ENCODE measurements at regions not wholly inside any gene's neighbourhood (a gene's known extent, or its start where the extent isn't known, plus 50 kb on each side); places are given as distances from the start of the nearest gene placed in this dataset.

GRCh38 chr11:28566339-28567089, 458.3 kb downstream of the METTL15 start (continued):
- TF ChIP-seq ZBTB33 (IDR thresholded peaks at IDR 0.05; ENCODE audit: borderline replicate concordance, low read depth) (no peak), USF1 (IDR thresholded peaks at IDR 0.05; ENCODE audit: borderline replicate concordance, low read depth) (no peak), GABPA (IDR thresholded peaks at IDR 0.05; ENCODE audit: low read depth) (no peak), TAF1 (IDR thresholded peaks at IDR 0.05; ENCODE audit: borderline replicate concordance, low read depth, low read length) (no peak), NFIC (IDR thresholded peaks at IDR 0.05; ENCODE audit: borderline replicate concordance) (no peak), TCF12 (IDR thresholded peaks at IDR 0.05) (no peak), SMC3 (IDR thresholded peaks at IDR 0.05; ENCODE audit: low read depth, low read length) (no peak)

DNA sequence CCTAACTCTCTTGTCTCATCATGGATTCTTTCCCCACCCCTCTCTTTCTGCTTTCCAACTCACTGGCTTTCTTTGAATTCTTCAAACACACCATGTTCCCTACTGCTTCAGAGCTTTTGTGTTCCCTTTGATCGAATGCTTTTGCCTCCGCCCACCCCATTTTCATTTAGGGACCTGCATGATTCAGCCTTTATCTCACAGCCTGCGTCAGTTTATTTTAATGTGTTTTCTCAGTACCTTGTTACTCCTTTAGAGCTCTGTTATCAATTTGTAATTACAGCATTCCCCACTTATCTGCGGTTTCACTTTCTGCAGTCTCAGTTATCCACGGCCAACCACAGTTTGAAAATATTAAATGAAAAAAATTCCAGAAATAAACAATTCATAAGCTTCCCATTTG, 451.3 kb downstream of the METTL15 start:
- Histone ChIP-seq H3K4me2 (no peak overlapping the region), H3K9me3 (no peaks in the 10 kb centered on the region), H4K20me1 (ENCODE audit: insufficient read depth) (no peaks in the 10 kb centered on the region), H3K9ac (no peak overlapping the region), H3F3A (replicated peaks; ENCODE audit: insufficient read depth) (no peaks in the 10 kb centered on the region), H3K36me3 (replicated peaks in 1 of 2; ENCODE audit: control insufficient read depth in 1 of 2, insufficient read depth in 2 of 2, low read length in 1 of 2) (no peaks in the 10 kb centered on the region), H3K9me2 (no peaks in the 10 kb centered on the region), H3K27ac (ENCODE audit: low read depth in 2 of 2, low read length in 1 of 2) (no peak overlapping the region), H2AFZ (ENCODE audit: low read depth) (no peak overlapping the region), H3K4me3 (ENCODE audit: low read depth in 2 of 2, low read length in 1 of 2) (no peak overlapping the region), H3K27me3 (ENCODE audit: insufficient read depth) (no peaks in the 10 kb centered on the region), H3K4me1 (ENCODE audit: control insufficient read depth in 1 of 2, insufficient read depth in 2 of 2, low read depth in 1 of 2, low read length in 1 of 2) (no peaks in the 10 kb centered on the region; a peak in 1 of 4 replicates), H3K79me2 (ENCODE audit: insufficient read depth) (no peaks in the 10 kb centered on the region)
- no peak for DNase-seq
- TF ChIP-seq GABPA (IDR thresholded peaks at IDR 0.05; ENCODE audit: low read depth) (no peak), SIN3A (IDR thresholded peaks at IDR 0.05; ENCODE audit: borderline replicate concordance, low read depth, low read length) (no peak), RFX5 (IDR thresholded peaks at IDR 0.05; ENCODE audit: low read length) (no peak), FOXM1 (IDR thresholded peaks at IDR 0.05; ENCODE audit: low read depth) (no peak), TAF1 (IDR thresholded peaks at IDR 0.05; ENCODE audit: borderline replicate concordance, low read depth, low read length) (no peak), TCF12 (IDR thresholded peaks at IDR 0.05) (no peak), FOXJ3 (CRISPR knock-in tag; IDR thresholded peaks at IDR 0.05) (no peak)
- TF ChIP-seq, protein P1, sequence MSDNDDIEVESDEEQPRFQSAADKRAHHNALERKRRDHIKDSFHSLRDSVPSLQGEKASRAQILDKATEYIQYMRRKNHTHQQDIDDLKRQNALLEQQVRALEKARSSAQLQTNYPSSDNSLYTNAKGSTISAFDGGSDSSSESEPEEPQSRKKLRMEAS (IDR thresholded peaks at IDR 0.05; ENCODE audit: low read depth): no peak
- TF ChIP-seq, protein P2, sequence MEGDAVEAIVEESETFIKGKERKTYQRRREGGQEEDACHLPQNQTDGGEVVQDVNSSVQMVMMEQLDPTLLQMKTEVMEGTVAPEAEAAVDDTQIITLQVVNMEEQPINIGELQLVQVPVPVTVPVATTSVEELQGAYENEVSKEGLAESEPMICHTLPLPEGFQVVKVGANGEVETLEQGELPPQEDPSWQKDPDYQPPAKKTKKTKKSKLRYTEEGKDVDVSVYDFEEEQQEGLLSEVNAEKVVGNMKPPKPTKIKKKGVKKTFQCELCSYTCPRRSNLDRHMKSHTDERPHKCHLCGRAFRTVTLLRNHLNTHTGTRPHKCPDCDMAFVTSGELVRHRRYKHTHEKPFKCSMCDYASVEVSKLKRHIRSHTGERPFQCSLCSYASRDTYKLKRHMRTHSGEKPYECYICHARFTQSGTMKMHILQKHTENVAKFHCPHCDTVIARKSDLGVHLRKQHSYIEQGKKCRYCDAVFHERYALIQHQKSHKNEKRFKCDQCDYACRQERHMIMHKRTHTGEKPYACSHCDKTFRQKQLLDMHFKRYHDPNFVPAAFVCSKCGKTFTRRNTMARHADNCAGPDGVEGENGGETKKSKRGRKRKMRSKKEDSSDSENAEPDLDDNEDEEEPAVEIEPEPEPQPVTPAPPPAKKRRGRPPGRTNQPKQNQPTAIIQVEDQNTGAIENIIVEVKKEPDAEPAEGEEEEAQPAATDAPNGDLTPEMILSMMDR (IDR thresholded peaks at IDR 0.05): no peak
- ChIA-PET CTCF (interaction anchor here (0.9 to 1.0 kb wide), 2 partner anchors 9 to 12 kb away, joined by 3 read pairs; no protein-coding TSS in a partner anchor), POLR2A (no interaction called here)
- 67% methylated on average over 5 of the region's 5 CpGs for WGBS (ENCODE audit: low lambda C conversion rate)
